ENCODE measurements at regions not wholly inside any gene's neighbourhood (a gene's known extent, or its start where the extent isn't known, plus 50 kb on each side); places are given as distances from the start of the nearest gene placed in this dataset.
"Not testable (repeated sequence)": the region's sequence is repeated elsewhere in the genome, so short reads cannot be mapped to it uniquely, and the experiment has no call there.

GRCh38 chr12:46558677-46559076 lies 186.1 kb upstream of the SLC38A2 start:
- ATAC-seq (ENCODE audit: poor library complexity) (no peak), DNase-seq (no peak)
- intact Hi-C loops (cut with DNase I): no loop called here

- ATAC-seq (ENCODE audit: poor library complexity): no peak
- DNase-seq: no peak
- intact Hi-C loops (cut with DNase I): no loop called here
Measured at GRCh38 chr12:46557539-46558373, 185.2 kb upstream of the SLC38A2 start.

- DNase-seq: no peak
- no peak for ATAC-seq (ENCODE audit: poor library complexity)
- intact Hi-C loops (cut with DNase I): no loop called here
Measured at GRCh38 chr12:46556819-46557524, 184.4 kb upstream of the SLC38A2 start.

GRCh38 chr12:46556105-46556559 lies 183.6 kb upstream of the SLC38A2 start:
- DNase-seq: no peak
- ATAC-seq (ENCODE audit: poor library complexity): peak; percentile 90
- intact Hi-C loops (cut with DNase I): no loop called here

GRCh38 chr12:46555406-46555852 lies 182.9 kb upstream of the SLC38A2 start:
- ATAC-seq (ENCODE audit: poor library complexity) (no peak), DNase-seq (no peak)
- intact Hi-C loops (cut with DNase I): no loop called here

GRCh38 chr12:46554460-46554859 lies 181.9 kb upstream of the SLC38A2 start:
- intact Hi-C loops (cut with DNase I): no loop called here
- DNase-seq (no peak), ATAC-seq (ENCODE audit: poor library complexity) (no peak)

GRCh38 chr12:46553911-46554310 lies 181.3 kb upstream of the SLC38A2 start:
- ATAC-seq (ENCODE audit: poor library complexity) (no peak), DNase-seq (no peak)
- intact Hi-C loops (cut with DNase I): no loop called here

- no peak for DNase-seq
- intact Hi-C loops (cut with DNase I): no loop called here
- no peak for ATAC-seq (ENCODE audit: poor library complexity)
Measured at GRCh38 chr12:46553266-46553665, 180.7 kb upstream of the SLC38A2 start.

- intact Hi-C loops (cut with DNase I): no loop called here
Measured at GRCh38 chr12:46550266-46550879, 177.8 kb upstream of the SLC38A2 start.

GRCh38 chr12:46549527-46550265 lies 177.1 kb upstream of the SLC38A2 start:
- no peak for ATAC-seq (ENCODE audit: poor library complexity)
- intact Hi-C loops (cut with DNase I): no loop called here
- no peak for DNase-seq

More at GRCh38 chr12:46550266-46550879, 177.8 kb upstream of the SLC38A2 start:
- DNase-seq: no peak
- no peak for ATAC-seq (ENCODE audit: poor library complexity)

GRCh38 chr12:46548605-46549071 lies 176.1 kb upstream of the SLC38A2 start:
- DNase-seq (no peak), ATAC-seq (ENCODE audit: poor library complexity) (peak; percentile 89)
- intact Hi-C loops (cut with DNase I): no loop called here

- ATAC-seq (ENCODE audit: poor library complexity): no peak
- DNase-seq: no peak
- intact Hi-C loops (cut with DNase I): no loop called here
Measured at GRCh38 chr12:46547421-46548354, 175.1 kb upstream of the SLC38A2 start.

- no peak for ATAC-seq (ENCODE audit: poor library complexity)
- intact Hi-C loops (cut with DNase I): no loop called here
- no peak for DNase-seq
Measured at GRCh38 chr12:46546634-46547273, 174.2 kb upstream of the SLC38A2 start.

GRCh38 chr12:46543378-46543795 lies 170.8 kb upstream of the SLC38A2 start:
- DNase-seq; intact Hi-C loops (cut with DNase I); ATAC-seq (ENCODE audit: poor library complexity): not testable (repeated sequence)

- DNase-seq (no peak), ATAC-seq (ENCODE audit: poor library complexity) (no peak)
- intact Hi-C loops (cut with DNase I): no loop called here
Measured at GRCh38 chr12:46538976-46539375, 166.4 kb upstream of the SLC38A2 start.

GRCh38 chr12:46537387-46537955 lies 164.9 kb upstream of the SLC38A2 start:
- DNase-seq (no peak), ATAC-seq (ENCODE audit: poor library complexity) (no peak)
- intact Hi-C loops (cut with DNase I): no loop called here

GRCh38 chr12:46536316-46536715 lies 163.7 kb upstream of the SLC38A2 start:
- DNase-seq; ATAC-seq (ENCODE audit: poor library complexity); intact Hi-C loops (cut with DNase I): not testable (repeated sequence)

All from Right ventricle myocardium superior (tissue), 1 donor.